Smooth muscle cell (in vitro differentiated cells): ENCODE measurements at regions not wholly inside any gene's neighbourhood (a gene's known extent, or its start where the extent isn't known, plus 50 kb on each side); places are given as distances from the start of the nearest gene placed in this dataset.
"Not testable (repeated sequence)": the region's sequence is repeated elsewhere in the genome, so short reads cannot be mapped to it uniquely, and the experiment has no call there.

Source experiments
- DNase-seq: peaks from one replicate; lab custom pipeline; 2025; ENCODE audit not compliant: unreplicated experiment; lab: John Stamatoyannopoulos, UW
- H2AFZ ChIP-seq: fragments of 200-600 bp; sonication (generic); 2 replicates; pipeline ENCODE4 v1.6.0; 2016; ENCODE audit warnings: antibody characterized with exemption, low read depth, mild to moderate bottlenecking
- H3F3A ChIP-seq: fragments of 200-600 bp; sonication (generic); 2 replicates; pipeline ENCODE4 v1.6.0; 2017; ENCODE audit warnings: antibody characterized with exemption, low read depth
- H3K27ac ChIP-seq: fragments of 200-600 bp; sonication (generic); 2 replicates; pipeline ENCODE4 v1.5.1; 2016; ENCODE audit warnings: low read depth, mild to moderate bottlenecking
- H3K27me3 ChIP-seq: fragments of 200-600 bp; sonication (generic); 2 replicates; pipeline ENCODE4 v1.6.1; 2016; ENCODE audit warnings: low read depth, mild to moderate bottlenecking
- H3K36me3 ChIP-seq: fragments of 200-600 bp; sonication (generic); 2 replicates; pipeline ENCODE4 v1.5.1; 2016; ENCODE audit warnings: low read depth
- H3K4me1 ChIP-seq: fragments of 200-600 bp; sonication (generic); 2 replicates; pipeline ENCODE4 v1.5.1; 2016; ENCODE audit warnings: low read depth
- H3K4me2 ChIP-seq: fragments of 200-600 bp; sonication (generic); 2 replicates; pipeline ENCODE4 v1.6.0; 2016; ENCODE audit warnings: mild to moderate bottlenecking
- H3K4me3 ChIP-seq: fragments of 200-600 bp; sonication (generic); 2 replicates; pipeline ENCODE4 v1.5.1; 2016; ENCODE audit warnings: mild to moderate bottlenecking
- H3K79me2 ChIP-seq: fragments of 200-600 bp; sonication (generic); 2 replicates; pipeline ENCODE4 v1.6.0; 2016; ENCODE audit warnings: low read depth, mild to moderate bottlenecking
- H3K9ac ChIP-seq: fragments of 200-600 bp; sonication (generic); 2 replicates; pipeline ENCODE4 v1.6.0; 2016; ENCODE audit warnings: low read depth
- H3K9me3 ChIP-seq: fragments of 200-600 bp; sonication (generic); replicated peaks from 2 replicates; pipeline ENCODE4 v1.5.1; 2016; ENCODE audit warnings: low read depth
- H4K20me1 ChIP-seq: fragments of 200-600 bp; sonication (generic); 2 replicates; pipeline ENCODE4 v1.6.0; 2016; ENCODE audit warnings: low read depth
- CTCF ChIP-seq: fragments of 200-600 bp; sonication (generic); IDR thresholded peaks from 2 replicates; pipeline ENCODE4 v1.5.1; 2017; ENCODE audit warnings: borderline replicate concordance, mild to moderate bottlenecking, antibody characterized with exemption; ENCODE audit not compliant: insufficient read depth, poor library complexity, severe bottlenecking
- WGBS: methylation state at CpG from one replicate; pipeline ENCODE4 v1.1.7; 2016; ENCODE audit warnings: low lambda C conversion rate; 5-methylcytosine and 5-hydroxymethylcytosine counted together

- 49% methylated on average over 5 of the region's 5 CpGs for WGBS
- Histone ChIP-seq H3F3A (no peaks in the 10 kb centered on the region), H4K20me1 (no peaks in the 10 kb centered on the region), H2AFZ (peak overlapping the region; percentile 14), H3K4me3 (no peak overlapping the region), H3K4me1 (no peaks in the 10 kb centered on the region), H3K79me2 (no peaks in the 10 kb centered on the region), H3K9me3 (no peaks in the 10 kb centered on the region), H3K9ac (no peak overlapping the region), H3K36me3 (no peaks in the 10 kb centered on the region), H3K4me2 (no peak overlapping the region), H3K27ac (no peak overlapping the region), H3K27me3 (no peaks in the 10 kb centered on the region)
- TF ChIP-seq CTCF, result no peak
- no peak for DNase-seq
These were observed 405.9 kb upstream of the BTBD3 start for GRCh38 chr20:11511821-11512220.

GRCh38 chr20:11513241-11513745 is 404.4 kb upstream of the BTBD3 start:
- H3K79me2 ChIP-seq, H3K9me3 ChIP-seq, H3K4me3 ChIP-seq, H3K4me2 ChIP-seq, H4K20me1 ChIP-seq, H3K27me3 ChIP-seq, H3K4me1 ChIP-seq, H3K9ac ChIP-seq, H3F3A ChIP-seq, DNase-seq, H3K36me3 ChIP-seq, H2AFZ ChIP-seq, H3K27ac ChIP-seq: not testable (repeated sequence)
- 96% methylated on average over 19 of the region's 39 CpGs for WGBS

- no peaks in the 10 kb centered on the region for H3K9me3 ChIP-seq
- no peak overlapping the region for H3K4me2 ChIP-seq
- DNase-seq, result no peak
- H3K4me3 ChIP-seq, result no peak overlapping the region
- no peak overlapping the region for H3K27ac ChIP-seq
- H2AFZ ChIP-seq, result no peak overlapping the region
- TF ChIP-seq CTCF, result no peak
- no peaks in the 10 kb centered on the region for H3K36me3 ChIP-seq
- 93% methylated on average over 4 of the region's 4 CpGs for WGBS
- no peaks in the 10 kb centered on the region for H3K27me3 ChIP-seq
- no peaks in the 10 kb centered on the region for H4K20me1 ChIP-seq
- H3K9ac ChIP-seq, result no peak overlapping the region
- H3F3A ChIP-seq, result no peaks in the 10 kb centered on the region
- H3K4me1 ChIP-seq, result no peaks in the 10 kb centered on the region
- H3K79me2 ChIP-seq, result no peaks in the 10 kb centered on the region
These were observed 401.2 kb upstream of the BTBD3 start for GRCh38 chr20:11516448-11516847.

- H3K4me2 ChIP-seq, result no peak overlapping the region
- H3K27me3 ChIP-seq, result no peaks in the 10 kb centered on the region
- no peaks in the 10 kb centered on the region for H3K4me1 ChIP-seq
- H3K79me2 ChIP-seq, result no peaks in the 10 kb centered on the region
- WGBS, result 48% methylated on average over 1 of the region's 1 CpG
- no peaks in the 10 kb centered on the region for H3K9me3 ChIP-seq
- no peaks in the 10 kb centered on the region for H3F3A ChIP-seq
- no peaks in the 10 kb centered on the region for H3K36me3 ChIP-seq
- no peak for TF ChIP-seq CTCF
- no peak overlapping the region for H2AFZ ChIP-seq
- no peak for DNase-seq
- no peaks in the 10 kb centered on the region for H4K20me1 ChIP-seq
- no peak overlapping the region for H3K27ac ChIP-seq
- H3K9ac ChIP-seq, result no peak overlapping the region
- no peak overlapping the region for H3K4me3 ChIP-seq
These were observed 397.1 kb upstream of the BTBD3 start for GRCh38 chr20:11520596-11520995.
